ENCODE measurements at regions not wholly inside any gene's neighbourhood (a gene's known extent, or its start where the extent isn't known, plus 50 kb on each side); places are given as distances from the start of the nearest gene placed in this dataset.
"Not testable (repeated sequence)": the region's sequence is repeated elsewhere in the genome, so short reads cannot be mapped to it uniquely, and the experiment has no call there.

DNA sequence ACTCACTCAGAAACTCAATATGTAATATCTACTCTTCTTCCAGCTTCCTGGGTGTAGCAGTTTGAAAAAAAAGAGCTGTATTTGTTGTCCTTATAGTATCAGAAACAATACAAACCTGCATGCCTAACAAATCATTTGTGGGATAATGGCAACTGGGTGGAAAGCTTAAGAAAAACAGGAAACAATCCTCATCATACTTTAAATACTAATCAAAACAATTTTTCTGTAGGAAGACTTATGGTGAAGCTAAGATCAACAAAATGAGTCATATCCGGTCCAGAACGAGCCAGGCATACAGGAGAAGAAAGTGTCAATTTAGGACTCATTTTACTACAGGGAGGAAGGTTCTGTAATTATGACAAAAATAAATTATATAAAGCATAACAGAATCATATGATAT is 181.8 kb upstream of the ADGRL4 start:
- no peak for DNase-seq (ENCODE audit: low read depth, low spot score)
- no peak overlapping the region for H3K27ac ChIP-seq

DNA sequence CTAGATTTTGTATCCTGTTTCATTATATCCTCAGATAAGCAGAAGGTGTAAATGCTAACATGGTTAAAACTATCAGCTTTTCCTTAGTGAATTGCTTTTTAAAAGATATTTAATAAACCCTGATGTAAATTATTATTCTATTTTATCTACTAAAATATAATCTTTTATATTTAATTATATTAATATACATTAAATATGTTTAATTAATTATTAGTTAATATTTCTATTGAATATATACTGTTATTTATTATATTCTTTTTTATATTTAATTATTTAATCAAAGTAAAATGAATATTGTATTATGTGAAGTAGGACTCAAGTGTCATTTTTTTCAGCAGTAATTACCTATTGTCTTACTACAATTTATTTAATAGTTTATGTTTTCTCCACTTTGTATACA is 179.7 kb upstream of the ADGRL4 start:
- DNase-seq (ENCODE audit: low read depth, low spot score) = no peak
- H3K27ac ChIP-seq = no peak overlapping the region

DNA sequence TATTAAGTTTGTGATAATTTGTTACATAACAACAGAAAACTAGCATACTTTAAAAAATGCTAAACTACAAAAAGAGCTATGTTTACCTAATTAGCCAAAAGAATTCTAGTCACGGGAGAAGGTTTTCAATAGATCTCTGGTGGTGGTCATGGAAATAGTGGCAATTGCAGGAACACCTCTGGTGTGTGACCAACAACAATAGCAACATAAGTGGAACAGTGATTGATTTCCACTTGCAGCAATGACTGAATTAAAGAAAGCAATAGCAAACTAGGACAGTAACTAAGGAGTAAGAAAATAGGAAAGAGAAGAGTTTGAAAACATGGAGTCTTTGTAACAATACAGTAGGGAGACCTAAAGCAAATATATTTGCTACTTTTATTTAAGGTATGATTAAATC is 171.3 kb upstream of the ADGRL4 start:
- H3K27ac ChIP-seq = no peak overlapping the region

DNA sequence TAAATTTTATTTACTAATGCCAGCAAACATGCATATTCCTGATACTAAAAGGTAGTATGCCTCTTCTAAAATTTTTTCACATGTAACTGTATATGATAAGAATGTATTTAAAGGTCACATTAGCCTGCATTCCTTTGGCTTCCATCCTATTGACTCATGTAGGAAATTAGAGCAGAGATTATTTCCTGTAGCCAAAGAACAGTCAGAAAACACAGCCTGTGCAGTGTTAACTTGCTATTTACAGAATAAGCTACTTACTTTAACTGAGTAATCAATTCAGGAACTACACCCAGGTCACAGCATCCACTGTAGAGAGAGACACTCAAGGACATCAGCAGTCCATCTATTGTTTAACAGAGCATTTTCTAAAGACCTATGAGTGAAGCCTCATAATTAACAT is 154.5 kb upstream of the ADGRL4 start:
- H3K27ac ChIP-seq = no peak overlapping the region
- DNase-seq (ENCODE audit: low read depth, low spot score) = no peak

More for the DNA sequence above, 171.3 kb upstream of the ADGRL4 start:
- DNase-seq (ENCODE audit: low read depth, low spot score) = no peak

DNA sequence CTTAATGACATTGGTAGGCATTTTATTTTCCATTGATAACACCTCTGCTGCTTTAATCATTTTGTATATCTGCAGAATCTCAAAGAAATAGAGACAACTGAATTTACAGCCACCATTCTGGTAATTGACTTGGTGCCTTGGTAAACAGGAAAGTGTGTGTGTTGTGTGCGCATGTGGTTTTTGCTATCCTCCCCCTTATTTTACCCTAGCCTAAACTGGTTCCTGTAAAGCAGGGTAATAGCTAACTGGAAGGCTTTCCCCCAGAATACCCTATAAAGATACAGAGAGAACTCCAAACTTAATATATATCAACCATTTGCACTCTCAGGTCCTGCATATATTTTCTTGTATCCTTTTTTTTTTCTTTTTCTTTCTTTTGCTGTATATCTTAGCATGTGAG is 149.5 kb upstream of the ADGRL4 start:
- DNase-seq (ENCODE audit: low read depth, low spot score) = no peak
- no peak overlapping the region for H3K27ac ChIP-seq

DNA sequence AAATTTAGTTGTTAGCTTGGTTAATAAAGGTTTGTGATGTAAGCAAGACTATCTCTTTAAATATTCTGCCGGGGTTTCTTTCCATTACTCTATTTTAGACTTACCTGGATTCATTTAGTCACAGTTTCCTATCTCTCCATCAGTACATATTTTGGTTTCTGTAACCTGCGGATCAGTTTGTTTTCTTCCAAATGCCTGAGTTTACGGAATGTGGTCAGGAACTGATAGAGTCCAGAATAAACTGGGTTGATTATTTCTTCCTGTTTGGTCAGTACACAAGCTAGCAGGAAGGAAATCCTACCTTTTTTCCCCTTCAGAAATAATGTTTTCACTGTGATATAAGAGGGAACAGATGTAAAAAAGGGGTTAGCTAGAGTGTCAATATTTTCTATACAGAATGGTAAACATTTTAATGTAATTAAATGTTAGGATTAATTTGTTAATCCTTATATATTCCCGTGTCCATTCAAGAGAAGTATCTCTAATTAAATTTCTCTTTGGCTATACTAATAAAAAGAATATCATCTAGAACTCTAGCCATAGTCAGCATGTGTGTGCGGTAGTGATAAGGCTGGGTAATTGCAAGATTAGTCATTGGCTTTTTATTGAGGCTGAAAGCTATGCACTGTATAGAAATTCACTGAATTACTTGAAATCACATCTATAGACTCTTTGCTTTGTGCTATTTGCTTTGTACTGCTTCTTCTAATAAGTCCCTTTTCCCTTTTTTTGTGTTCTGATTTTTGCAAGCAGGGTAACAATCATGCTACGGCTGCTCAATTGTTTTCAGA is 144.7 kb upstream of the ADGRL4 start:
- no peak for DNase-seq (ENCODE audit: low read depth, low spot score)
- H3K27ac ChIP-seq = no peak overlapping the region

DNA sequence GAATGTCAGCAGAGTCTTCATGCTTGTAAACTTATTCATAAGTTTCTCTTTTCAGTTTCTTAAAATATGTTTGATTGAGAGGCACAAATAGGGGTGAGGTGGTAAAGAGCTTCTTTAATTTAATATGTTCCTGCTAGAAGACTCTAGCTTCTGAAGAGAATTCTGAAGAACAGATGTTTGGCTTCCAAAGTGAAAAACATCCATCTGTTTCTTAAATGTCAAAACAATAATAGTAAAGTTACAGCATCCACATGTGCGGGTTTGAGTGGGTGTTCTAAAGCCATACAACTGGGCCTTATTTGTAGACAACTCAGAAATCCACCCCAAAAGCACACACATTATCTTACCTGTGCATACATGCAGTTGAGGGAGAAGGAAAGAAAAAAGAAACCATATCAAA is 144.0 kb upstream of the ADGRL4 start:
- H3K27ac ChIP-seq = no peak overlapping the region
- DNase-seq (ENCODE audit: low read depth, low spot score) = no peak

DNA sequence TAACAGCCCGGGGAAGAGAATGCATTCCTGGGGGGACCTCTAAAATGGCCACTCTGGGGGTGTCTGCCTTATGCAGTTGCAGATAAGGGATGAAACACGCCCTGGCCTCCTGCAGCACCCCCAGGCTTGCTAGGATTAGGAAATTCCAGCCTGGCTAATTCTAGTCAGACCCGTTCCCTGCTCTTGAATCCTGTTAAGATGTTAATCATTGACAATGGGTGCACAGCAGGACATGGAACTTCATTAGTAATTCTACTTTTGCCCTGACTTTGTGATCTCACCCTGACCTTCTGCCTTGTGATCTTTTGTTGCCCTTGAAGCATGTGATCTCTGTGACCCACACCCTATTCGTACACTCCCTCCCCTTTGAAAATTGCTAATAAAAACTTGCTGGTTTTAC is 131.7 kb upstream of the ADGRL4 start:
- DNase-seq (ENCODE audit: low read depth, low spot score); H3K27ac ChIP-seq: not testable (repeated sequence)

DNA sequence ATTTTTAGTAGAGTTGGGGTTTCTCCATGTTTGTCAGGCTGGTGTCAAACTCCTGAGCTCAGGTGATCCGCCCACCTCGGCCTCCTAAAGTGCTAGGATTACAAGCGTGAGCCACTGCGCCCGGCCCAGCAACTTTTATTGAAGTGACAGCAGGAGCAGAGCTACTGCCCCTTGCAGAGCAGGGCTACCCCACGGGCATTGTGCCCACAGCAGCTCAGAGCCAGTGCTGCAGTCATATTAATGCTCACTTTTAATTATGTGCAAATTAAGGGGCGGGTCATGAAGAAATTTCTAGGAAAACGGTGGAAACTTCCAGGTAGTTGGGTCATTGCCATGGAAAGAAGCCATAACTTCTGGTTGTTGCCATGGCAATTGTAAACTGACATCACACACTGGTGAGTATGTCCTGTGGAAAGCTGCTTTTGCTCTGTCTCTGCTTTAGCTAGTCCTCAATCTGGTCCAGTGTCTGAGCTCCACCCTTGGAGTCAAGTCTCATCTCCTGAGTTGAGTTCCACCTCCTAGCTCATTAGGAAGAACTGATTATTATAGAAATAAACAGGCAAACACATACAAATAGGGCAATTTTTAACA is 127.3 kb upstream of the ADGRL4 start:
- no peak overlapping the region for H3K27ac ChIP-seq
- DNase-seq (ENCODE audit: low read depth, low spot score) = no peak

DNA sequence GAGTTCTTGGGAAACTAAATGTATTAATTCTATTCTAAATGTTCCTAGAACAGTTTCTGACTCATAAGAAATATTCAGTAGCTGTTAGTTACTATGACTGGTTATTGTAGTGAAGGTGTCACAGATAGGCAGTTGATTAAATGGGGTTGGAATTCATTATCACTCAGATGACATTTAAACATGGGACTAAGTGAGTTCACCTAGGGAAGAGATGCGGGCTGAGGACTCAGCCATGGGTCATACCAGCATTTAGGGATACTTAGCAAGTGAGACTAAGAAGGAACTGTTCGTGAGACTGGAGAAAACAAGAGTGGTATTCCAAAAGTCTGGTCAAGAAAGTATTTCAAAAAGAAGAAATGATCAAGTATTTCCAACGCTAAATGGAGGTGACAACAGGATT is 125.1 kb upstream of the ADGRL4 start:
- no peak for DNase-seq (ENCODE audit: low read depth, low spot score)
- H3K27ac ChIP-seq = no peak overlapping the region

DNA sequence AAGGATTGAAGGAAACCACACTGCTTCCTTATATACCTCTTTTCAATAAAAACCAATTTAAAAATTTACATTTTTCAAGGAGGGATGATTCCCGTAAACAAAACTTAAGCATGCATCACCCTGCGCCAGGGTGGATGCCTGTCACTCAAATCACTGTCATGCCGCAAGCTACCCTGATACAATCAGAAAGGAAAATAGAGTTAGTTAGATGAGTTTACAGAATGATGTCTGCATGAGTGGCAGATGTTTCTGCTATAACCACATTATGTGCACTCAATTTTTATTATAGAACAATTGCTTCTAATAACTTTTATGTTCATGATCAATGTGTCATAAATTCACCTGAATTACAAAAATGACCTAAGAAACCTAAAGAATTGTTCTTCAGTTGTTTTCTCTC is 123.4 kb upstream of the ADGRL4 start:
- no peak for DNase-seq (ENCODE audit: low read depth, low spot score)
- no peak overlapping the region for H3K27ac ChIP-seq

DNA sequence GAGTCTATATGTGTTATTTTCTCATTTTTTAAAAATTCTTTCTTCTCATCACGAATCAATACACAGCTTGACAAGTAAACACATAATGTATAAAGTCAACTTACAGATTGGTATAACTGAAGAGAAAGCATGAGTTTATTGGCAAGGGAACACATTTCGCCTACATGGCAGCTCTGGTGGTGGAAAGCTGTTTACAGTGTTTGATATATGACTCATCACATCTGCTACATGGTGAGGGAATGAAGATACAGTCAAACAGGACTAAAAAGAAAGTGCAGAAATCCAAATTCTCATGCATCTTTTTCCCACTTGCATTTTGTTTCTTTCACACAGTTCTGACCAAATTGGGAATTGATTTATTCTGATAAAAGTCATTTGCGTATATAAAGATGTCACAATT is 122.2 kb upstream of the ADGRL4 start:
- H3K27ac ChIP-seq = no peak overlapping the region
- peak; percentile 26 for DNase-seq (ENCODE audit: low read depth, low spot score)

DNA sequence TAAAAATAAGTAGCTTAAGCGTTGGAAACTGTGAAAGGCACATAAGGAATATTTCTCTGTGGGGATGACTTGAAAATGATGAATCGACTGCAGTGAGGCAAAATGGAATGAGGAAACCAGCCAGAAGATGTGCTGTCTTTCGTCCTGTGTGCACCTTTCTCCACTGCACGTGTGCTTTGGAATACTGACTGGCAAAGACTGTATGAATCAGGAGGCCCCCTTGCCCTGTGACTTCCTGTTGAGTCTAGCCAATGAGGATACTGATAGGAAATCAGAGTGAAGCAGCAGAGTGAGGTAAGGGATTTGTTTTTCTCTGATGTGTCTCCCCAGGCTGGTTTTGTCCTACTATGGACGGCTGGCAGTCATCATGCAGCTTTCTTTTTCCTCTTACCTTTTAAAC is 118.2 kb upstream of the ADGRL4 start:
- DNase-seq (ENCODE audit: low read depth, low spot score) = no peak
- no peak overlapping the region for H3K27ac ChIP-seq

DNA sequence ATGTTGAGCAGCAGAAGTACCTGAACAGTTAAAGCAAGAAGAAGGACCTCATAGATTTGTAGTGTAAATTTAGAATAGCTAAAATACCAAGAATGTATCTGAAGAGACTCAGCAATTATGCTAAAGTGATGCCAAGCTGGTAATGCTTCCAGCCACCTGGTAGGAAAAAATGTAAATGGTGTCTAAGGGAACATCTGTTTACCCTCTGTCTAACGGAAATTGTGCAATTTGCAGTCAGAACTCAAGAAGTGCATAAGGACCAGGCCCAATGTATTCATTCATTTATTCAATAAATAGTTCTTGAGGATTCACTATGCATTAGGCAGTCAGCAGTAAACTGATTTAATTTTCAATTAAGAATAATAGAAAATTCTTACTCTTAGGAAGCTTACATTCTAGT is 116.0 kb upstream of the ADGRL4 start:
- DNase-seq (ENCODE audit: low read depth, low spot score) = no peak
- H3K27ac ChIP-seq = no peak overlapping the region

DNA sequence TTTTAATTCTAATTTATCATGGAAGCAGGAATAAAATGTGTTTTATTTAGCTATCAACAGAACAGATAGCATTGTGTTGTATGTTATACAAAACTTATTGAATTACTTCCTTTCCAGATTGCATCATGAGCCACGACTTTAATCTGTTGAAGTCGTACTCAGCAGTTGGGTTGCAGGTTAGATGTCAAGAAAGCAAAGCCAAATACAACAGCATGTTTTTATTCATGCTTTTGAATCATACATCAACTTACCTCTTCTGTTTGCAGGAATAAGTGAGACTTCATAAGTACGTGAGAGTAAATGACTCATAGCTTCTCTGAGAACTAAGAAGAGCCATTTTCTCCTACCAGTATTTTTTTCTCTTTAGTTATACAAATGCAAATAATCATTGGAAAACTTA is 110.8 kb upstream of the ADGRL4 start:
- no peak for DNase-seq (ENCODE audit: low read depth, low spot score)
- H3K27ac ChIP-seq = no peak overlapping the region

DNA sequence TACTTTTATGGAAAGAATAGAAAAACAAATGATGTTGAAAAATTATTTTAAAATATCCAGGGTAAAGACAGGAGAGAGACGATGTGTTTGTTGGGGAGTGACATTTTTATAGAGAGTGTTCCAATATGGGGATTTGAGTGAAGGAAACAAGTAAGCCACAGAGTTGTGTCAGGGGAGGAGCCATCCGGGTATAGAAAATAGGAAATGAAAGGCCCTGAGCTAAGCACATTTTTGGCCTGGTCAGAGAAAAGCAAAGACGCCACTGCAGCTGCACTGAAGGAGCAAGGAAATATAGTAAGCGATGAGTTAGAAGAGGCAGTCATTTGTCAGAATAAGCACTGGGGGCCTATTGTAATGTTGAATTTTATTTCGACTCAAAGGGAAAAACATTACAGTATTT is 107.3 kb upstream of the ADGRL4 start:
- no peak for DNase-seq (ENCODE audit: low read depth, low spot score)
- H3K27ac ChIP-seq = no peak overlapping the region

DNA sequence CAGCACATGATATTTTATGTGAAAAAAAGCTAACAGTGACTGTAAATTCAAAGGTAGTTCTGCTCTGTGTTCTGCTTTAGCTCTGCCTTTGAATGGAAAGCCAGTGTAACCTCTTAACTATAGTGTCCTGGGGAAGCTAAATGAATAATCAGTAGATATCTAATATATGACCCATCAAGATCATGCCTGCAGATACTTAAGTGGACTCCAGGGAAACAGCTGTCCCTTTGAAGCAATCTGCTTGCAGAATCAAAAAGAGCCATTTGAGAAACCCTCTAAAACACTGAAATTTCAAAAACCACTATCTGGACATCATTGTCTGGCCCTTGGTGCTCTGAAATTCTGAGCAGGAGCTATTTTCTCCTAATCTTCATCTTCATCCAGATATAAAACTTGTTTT is 104.2 kb upstream of the ADGRL4 start:
- no peak overlapping the region for H3K27ac ChIP-seq
- DNase-seq (ENCODE audit: low read depth, low spot score) = no peak

DNA sequence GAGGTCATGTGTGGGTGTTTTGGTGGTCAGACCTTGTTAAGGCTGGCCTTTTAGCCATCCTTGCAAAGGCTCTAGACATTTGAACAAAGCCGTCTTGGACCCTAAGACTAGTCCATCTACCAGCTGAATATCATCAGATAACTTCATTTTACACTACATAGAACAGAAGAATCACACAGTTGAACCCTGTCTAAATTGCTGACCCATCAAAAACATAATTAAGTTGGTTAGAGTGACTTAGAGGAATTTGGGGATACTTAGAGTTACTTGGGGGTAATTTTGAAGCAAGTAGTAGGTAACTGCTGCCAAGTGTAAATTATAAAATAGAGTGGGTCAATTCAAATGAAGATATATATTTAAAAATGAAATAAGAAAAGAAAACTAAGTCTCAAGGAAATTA is 102.9 kb upstream of the ADGRL4 start:
- DNase-seq (ENCODE audit: low read depth, low spot score) = no peak

DNA sequence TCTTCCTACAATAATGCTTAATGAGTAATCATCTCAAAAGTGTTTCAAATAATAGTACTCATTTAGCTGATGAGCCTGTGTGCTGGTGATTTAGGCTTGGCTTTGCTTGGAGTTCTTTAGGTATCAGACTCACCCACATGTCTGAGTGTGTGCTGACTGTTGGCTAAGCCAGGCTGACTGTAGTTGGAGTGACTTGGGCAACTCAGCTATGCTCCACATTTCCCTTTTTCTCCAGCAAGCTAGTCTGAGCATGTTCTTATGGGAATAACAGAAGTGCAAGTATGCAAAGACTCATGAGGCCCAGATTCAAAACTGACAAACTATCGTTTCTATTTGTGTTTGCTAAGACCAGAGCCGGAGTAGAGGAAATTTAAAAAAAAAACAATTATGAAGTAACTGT is 99.0 kb upstream of the ADGRL4 start:
- peak overlapping the region; percentile 14 for H3K27ac ChIP-seq
- peak; percentile 91 for DNase-seq (ENCODE audit: low read depth, low spot score)

More for the DNA sequence above, 102.9 kb upstream of the ADGRL4 start:
- no peak overlapping the region for H3K27ac ChIP-seq

DNA sequence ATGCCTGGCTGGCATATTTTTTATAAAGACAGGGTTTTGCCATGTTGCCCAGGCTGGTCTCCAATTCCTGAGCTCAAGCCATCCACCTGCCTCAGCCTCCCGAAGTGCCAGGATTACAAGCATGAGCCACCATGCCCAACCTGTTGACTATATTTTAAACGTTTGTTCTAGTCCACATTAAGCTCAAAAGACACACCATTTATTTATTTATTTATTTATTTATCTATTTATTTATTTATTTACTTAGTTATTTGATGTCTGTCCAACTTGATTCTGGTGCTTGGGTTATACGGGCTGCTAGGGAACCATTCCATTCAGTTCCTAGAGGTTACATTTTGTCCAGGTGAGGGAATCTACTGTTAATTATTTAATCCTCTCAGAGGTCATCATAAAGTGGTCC is 98.1 kb upstream of the ADGRL4 start:
- no peak overlapping the region for H3K27ac ChIP-seq
- no peak for DNase-seq (ENCODE audit: low read depth, low spot score)

DNA sequence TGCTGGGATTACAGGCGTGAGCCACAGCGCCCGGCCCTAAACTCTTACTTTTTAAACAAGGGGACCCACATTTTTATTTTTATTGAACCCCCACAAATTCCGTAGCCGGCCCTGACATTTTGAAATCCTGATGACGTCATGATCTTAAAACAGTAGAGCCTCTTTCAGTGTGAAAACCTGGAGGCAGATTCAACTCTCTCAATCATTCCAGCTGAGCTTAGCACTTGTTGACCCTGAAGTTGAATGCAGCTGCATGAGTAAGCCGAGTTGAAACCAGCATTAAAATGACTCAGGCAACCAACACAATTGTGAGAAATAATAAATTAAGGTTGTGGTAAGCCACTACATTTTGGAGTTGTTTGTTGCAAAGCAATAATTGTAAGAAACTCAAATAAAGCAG is 93.9 kb upstream of the ADGRL4 start:
- DNase-seq (ENCODE audit: low read depth, low spot score) = peak; percentile 76

DNA sequence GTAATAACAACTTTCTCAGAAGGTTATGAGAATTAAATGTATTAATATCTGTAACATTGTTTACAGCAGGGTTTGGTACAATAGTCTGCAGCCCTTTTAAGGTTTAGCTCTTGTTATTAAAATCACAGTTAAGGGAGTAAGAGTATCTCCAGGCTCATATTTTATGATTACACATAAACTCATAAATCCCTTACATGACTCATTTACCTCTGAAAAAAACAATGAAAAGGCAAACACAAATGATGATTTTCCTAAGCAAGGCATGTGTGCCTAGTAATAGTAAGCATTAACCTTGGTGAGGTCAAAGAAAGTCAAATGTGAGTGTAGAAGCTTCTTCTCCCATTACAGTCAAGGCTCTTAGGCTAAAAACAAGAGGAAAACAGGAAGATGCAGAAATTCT is 84.5 kb upstream of the ADGRL4 start:
- DNase-seq (ENCODE audit: low read depth, low spot score) = no peak
- no peak overlapping the region for H3K27ac ChIP-seq

More for the DNA sequence above, 93.9 kb upstream of the ADGRL4 start:
- no peak overlapping the region for H3K27ac ChIP-seq
